IMR-90 (cell line): ENCODE measurements at regions not wholly inside any gene's neighbourhood (a gene's known extent, or its start where the extent isn't known, plus 50 kb on each side); places are given as distances from the start of the nearest gene placed in this dataset.

Experiments used
- ATAC-seq: fragments of 200-7000 bp; cut with Tn5 transposase; 2 replicates; pipeline ENCODE4 v1.9.1; 2020; ENCODE audit warnings: low read depth, mild to moderate bottlenecking, moderate library complexity
- BruUV-seq: library from RNA; stranded (reverse); fragments of 400-500 nt; replicated peaks from 2 replicates; lab custom pipeline; 2021; lab: Mats Ljungman, UMichigan
- CTCF ChIA-PET: fragments of 300-600 bp; formaldehyde crosslinking; extraction: SDS; loops from one replicate; lab custom pipeline; 2021; ENCODE audit warnings: antibody characterized with exemption; lab: Yijun Ruan, JAX
- POLR2A ChIA-PET: fragments of 300-600 bp; sonication (Branson Sonifier 250); formaldehyde crosslinking; loops from one replicate; lab custom pipeline; 2022; ENCODE audit warnings: antibody characterized with exemption; ENCODE audit not compliant: unreplicated experiment; lab: Charles Lee
- DNase-seq: peaks from one replicate; pipeline ENCODE4 v3.0.0; 2013
- H2AFZ ChIP-seq: replicated peaks from 2 replicates; pipeline ENCODE3; 2013; ENCODE audit warnings: low read length, mild to moderate bottlenecking; ENCODE audit not compliant: poor library complexity
- H2AK5ac ChIP-seq: 2 replicates; pipeline ENCODE4 v1.6.1; 2013; ENCODE audit warnings: low read depth, low read length, inconsistent platforms
- H2AK9ac ChIP-seq: replicated peaks from 2 replicates; pipeline ENCODE3; 2013; ENCODE audit warnings: mild to moderate bottlenecking, low read depth, low read length, moderate library complexity; ENCODE audit not compliant: poor library complexity
- H2BK120ac ChIP-seq: 2 replicates; pipeline ENCODE4 v1.6.1; 2013; ENCODE audit warnings: low read depth, low read length, inconsistent platforms
- H2BK15ac ChIP-seq: 3 replicates; pipeline ENCODE4 v1.6.1; 2013; ENCODE audit warnings: low read depth, low read length, inconsistent platforms
- H2BK20ac ChIP-seq: 2 replicates; pipeline ENCODE4 v1.6.1; 2013; ENCODE audit warnings: low read depth, mild to moderate bottlenecking, inconsistent platforms, low read length, moderate library complexity
- H2BK5ac ChIP-seq: 2 replicates; pipeline ENCODE4 v1.6.1; 2013; ENCODE audit warnings: mild to moderate bottlenecking, low read depth, low read length, inconsistent platforms; ENCODE audit not compliant: poor library complexity, severe bottlenecking
- H3K14ac ChIP-seq: replicated peaks from 2 replicates; pipeline ENCODE4 v1.6.1; 2013; ENCODE audit warnings: low read depth, low read length, inconsistent platforms
- H3K18ac ChIP-seq: 2 replicates; pipeline ENCODE4 v1.6.1; 2013; ENCODE audit warnings: low read depth, low read length, control low read depth
- H3K23ac ChIP-seq: 2 replicates; pipeline ENCODE4 v1.6.1; 2013; ENCODE audit warnings: low read depth, low read length, inconsistent platforms
- H3K27ac ChIP-seq: 2 replicates; pipeline ENCODE4 v1.5.1; 2013; ENCODE audit warnings: mild to moderate bottlenecking, control low read depth, low read length; ENCODE audit not compliant: insufficient read depth
- H3K27me3 ChIP-seq: 2 replicates; pipeline ENCODE4 v1.6.1; 2013; ENCODE audit warnings: low read length; ENCODE audit not compliant: control insufficient read depth, insufficient read depth
- H3K36me3 ChIP-seq: 2 replicates; pipeline ENCODE4 v1.6.1; 2013; ENCODE audit warnings: low read length, mixed read lengths; ENCODE audit not compliant: control insufficient read depth, insufficient read depth
- H3K4ac ChIP-seq: 2 replicates; pipeline ENCODE4 v1.6.1; 2013; ENCODE audit warnings: low read depth, low read length, inconsistent platforms
- H3K4me1 ChIP-seq: 2 replicates; pipeline ENCODE4 v1.6.1; 2013; ENCODE audit warnings: low read length, mixed read lengths; ENCODE audit not compliant: control insufficient read depth, insufficient read depth
- H3K4me2 ChIP-seq: 2 replicates; pipeline ENCODE4 v1.6.1; 2013; ENCODE audit warnings: low read depth, mild to moderate bottlenecking, control low read depth, low read length, moderate library complexity
- H3K4me3 ChIP-seq: 2 replicates; pipeline ENCODE4 v1.5.1; 2013; ENCODE audit warnings: low read depth, mild to moderate bottlenecking, control low read depth, low read length, moderate library complexity; ENCODE audit not compliant: insufficient read depth
- H3K56ac ChIP-seq: 2 replicates; pipeline ENCODE4 v1.6.1; 2013; ENCODE audit warnings: low read length, inconsistent platforms; ENCODE audit not compliant: insufficient read depth; ENCODE audit errors: extremely low read depth
- H3K79me1 ChIP-seq, 2 experiments: 2 replicates each; pipeline ENCODE4 v1.6.1; 2013; ENCODE audit warnings: low read length in 2 of 2, inconsistent platforms in 1 of 2, low read depth in 1 of 2
- H3K9ac ChIP-seq: 2 replicates; pipeline ENCODE4 v1.6.1; 2013; ENCODE audit warnings: low read depth, low read length, control low read depth
- H3K9me1 ChIP-seq: 2 replicates; pipeline ENCODE4 v1.6.1; 2013; ENCODE audit warnings: low read length, inconsistent platforms; ENCODE audit not compliant: insufficient read depth
- H3K9me3 ChIP-seq: 2 replicates; pipeline ENCODE4 v1.6.1; 2013; ENCODE audit warnings: low read length; ENCODE audit not compliant: control insufficient read depth, insufficient read depth
- H4K20me1 ChIP-seq: 2 replicates; pipeline ENCODE4 v1.6.1; 2013; ENCODE audit warnings: low read length, inconsistent platforms; ENCODE audit not compliant: insufficient read depth
- H4K5ac ChIP-seq: 2 replicates; pipeline ENCODE4 v1.6.1; 2013; ENCODE audit warnings: mild to moderate bottlenecking, low read depth, low read length, control low read depth
- H4K8ac ChIP-seq, 2 experiments: 2 replicates each; pipeline ENCODE4 v1.6.1; 2013; ENCODE audit warnings: low read depth in 2 of 2, low read length in 2 of 2, control low read depth in 1 of 2, inconsistent platforms in 1 of 2
- H4K91ac ChIP-seq: 2 replicates; pipeline ENCODE4 v1.6.1; 2013; ENCODE audit warnings: low read depth, low read length, inconsistent platforms; ENCODE audit not compliant: insufficient read depth
- BHLHE40 ChIP-seq: fragments of 150-350 bp; IDR thresholded peaks from 2 replicates; pipeline ENCODE4 v1.6.1; 2016; ENCODE audit warnings: mild to moderate bottlenecking, low read depth, low read length
- CEBPB ChIP-seq: IDR thresholded peaks from 2 replicates; pipeline ENCODE4 v1.6.1; 2012; ENCODE audit warnings: low read depth, low read length, improper control_type of control experiment
- CHD1 ChIP-seq: IDR thresholded peaks from 2 replicates; pipeline ENCODE4 v1.6.1; 2012; ENCODE audit warnings: low read depth, low read length, improper control_type of control experiment
- CTCF ChIP-seq: conservative IDR thresholded peaks from 2 replicates; pipeline ENCODE4 v1.5.1; 2012; ENCODE audit warnings: mild to moderate bottlenecking, low read depth, low read length, improper control_type of control experiment
- ELK1 ChIP-seq: fragments of 150-350 bp; IDR thresholded peaks from 2 replicates; pipeline ENCODE4 v1.6.1; 2016; ENCODE audit warnings: low read depth, mild to moderate bottlenecking, low read length, moderate library complexity, borderline replicate concordance
- FOS ChIP-seq: fragments of 150-350 bp; IDR thresholded peaks from 2 replicates; pipeline ENCODE4 v1.6.1; 2016; ENCODE audit warnings: low read depth, low read length
- MAFK ChIP-seq: IDR thresholded peaks from 2 replicates; pipeline ENCODE4 v1.6.1; 2012; ENCODE audit warnings: low read depth, low read length, improper control_type of control experiment
- MAZ ChIP-seq: IDR thresholded peaks from 2 replicates; pipeline ENCODE4 v1.6.1; 2012; ENCODE audit warnings: low read depth, mild to moderate bottlenecking, low read length, improper control_type of control experiment, moderate library complexity, borderline replicate concordance
- MXI1 ChIP-seq: IDR thresholded peaks from 2 replicates; pipeline ENCODE4 v1.6.1; 2012; ENCODE audit warnings: low read depth, mild to moderate bottlenecking, low read length, moderate library complexity, borderline replicate concordance
- NFE2L2 ChIP-seq: fragments of 150-350 bp; IDR thresholded peaks from 2 replicates; pipeline ENCODE4 v1.6.1; 2016; ENCODE audit warnings: low read depth, mild to moderate bottlenecking, low read length
- POLR2A ChIP-seq: IDR thresholded peaks from 2 replicates; pipeline ENCODE4 v1.6.1; 2012; ENCODE audit warnings: mild to moderate bottlenecking, low read depth, low read length
- RAD21 ChIP-seq: IDR thresholded peaks from 2 replicates; pipeline ENCODE4 v1.6.1; 2012; ENCODE audit warnings: low read length, improper control_type of control experiment
- RCOR1 ChIP-seq: IDR thresholded peaks from 2 replicates; pipeline ENCODE4 v1.6.1; 2012; ENCODE audit warnings: mild to moderate bottlenecking, low read length, improper control_type of control experiment; ENCODE audit not compliant: insufficient replicate concordance
- RFX5 ChIP-seq: IDR thresholded peaks from 2 replicates; pipeline ENCODE4 v1.8.0; 2012; ENCODE audit warnings: low read depth, mild to moderate bottlenecking, low read length, moderate library complexity
- SMC3 ChIP-seq: fragments of 150-350 bp; IDR thresholded peaks from 2 replicates; pipeline ENCODE4 v1.6.1; 2016; ENCODE audit warnings: low read depth, mild to moderate bottlenecking, antibody characterized with exemption, low read length, moderate library complexity
- USF2 ChIP-seq: fragments of 150-350 bp; IDR thresholded peaks from 2 replicates; pipeline ENCODE4 v1.6.1; 2017; ENCODE audit warnings: mild to moderate bottlenecking, antibody characterized with exemption, low read length, low read depth
- WGBS, 2 experiments: methylation state at CpG; one replicate each; pipeline versions ENCODE4 v1.1.5 to v1.1.7; 2013; ENCODE audit warnings: missing lambda C conversion rate in 2 of 2; ENCODE audit not compliant: insufficient read length in 1 of 2; ENCODE audit errors: extremely low coverage in 2 of 2; 5-methylcytosine and 5-hydroxymethylcytosine counted together
- dilution Hi-C: fragments of 300-500 bp; cut with HindIII; formaldehyde crosslinking; loops from one replicate; pipeline ENCODE4 v1.14.3; 2018; ENCODE audit warnings: low sequenced_read_pairs; ENCODE audit not compliant: unreplicated experiment
- in situ Hi-C: fragments of 300-500 bp; cut with MboI; formaldehyde crosslinking; loops from 3 replicates; pipeline ENCODE4 v1.14.3; 2019; ENCODE audit warnings: low sequenced_read_pairs, inconsistent platforms, mixed read lengths
- intact Hi-C: fragments of 100-400 bp; cut with micrococcal nuclease; formaldehyde crosslinking; loops from 2 replicates; pipeline ENCODE4 v1.10.0; 2022

GRCh38 chr11:10945196-10945595, 87.3 kb upstream of the ZBED5 start:
- Histone ChIP-seq H4K8ac (no peak overlapping the region), H3K9ac (no peak overlapping the region), H2BK15ac (no peak overlapping the region), H4K91ac (no peak overlapping the region), H3K79me1 (no peaks in the 10 kb centered on the region), H3K23ac (no peak overlapping the region), H3K4me2 (no peak overlapping the region), H3K4me1 (no peaks in the 10 kb centered on the region), H3K9me3 (no peaks in the 10 kb centered on the region), H3K18ac (no peak overlapping the region), H3K27me3 (peaks cover 16% of the 10 kb centered on the region), H3K27ac (no peak overlapping the region), H2AK5ac (no peak overlapping the region), H3K56ac (no peak overlapping the region), H2AFZ (no peak overlapping the region), H3K4me3 (no peak overlapping the region), H3K9me1 (no peaks in the 10 kb centered on the region), H2AK9ac (no peak overlapping the region), H2BK120ac (no peak overlapping the region), H2BK5ac (no peak overlapping the region), H3K4ac (no peak overlapping the region), H4K20me1 (no peaks in the 10 kb centered on the region), H3K14ac (no peak overlapping the region), H2BK20ac (no peak overlapping the region), H4K5ac (no peak overlapping the region), H3K36me3 (no peaks in the 10 kb centered on the region)
- DNase-seq (no peak), ATAC-seq (no peak)
- no CpG with 5 or more reads among the region's 2 CpGs for WGBS, 2 experiments
- in situ Hi-C loops (no loop called here), dilution Hi-C loops (no loop called here), intact Hi-C loops (no loop called here)
- BruUV-seq, result no TSS peak
- TF ChIP-seq BHLHE40 (no peak), RAD21 (no peak), CEBPB (no peak), MAZ (no peak), RCOR1 (no peak), CTCF (no peak), RFX5 (no peak), USF2 (no peak), FOS (no peak), SMC3 (no peak), CHD1 (no peak), POLR2A (no peak), ELK1 (no peak), MAFK (no peak), MXI1 (no peak), NFE2L2 (no peak)
- ChIA-PET POLR2A (no interaction called here), CTCF (no interaction called here)
